H1 (cell line): ENCODE measurements at regions not wholly inside any gene's neighbourhood (a gene's known extent, or its start where the extent isn't known, plus 50 kb on each side); places are given as distances from the start of the nearest gene placed in this dataset.

Experiments
- CTCF ChIA-PET: fragments of 300-600 bp; sonication (Branson Sonifier 250); formaldehyde crosslinking; loops from one replicate; lab custom pipeline; 2021; ENCODE audit not compliant: partially characterized antibody; lab: Charles Lee
- POLR2A ChIA-PET: fragments of 300-600 bp; sonication (Branson Sonifier 250); formaldehyde crosslinking; loops from one replicate; lab custom pipeline; 2021; ENCODE audit warnings: inconsistent platforms; ENCODE audit not compliant: partially characterized antibody; lab: Charles Lee
- DNase-seq, 2 experiments: peaks; one replicate each; pipeline versions ENCODE4 v3.0.0 to v3.0.0-alpha.2; 2010 to 2022; ENCODE audit warnings: low spot score in 2 of 2, low read depth in 1 of 2, mixed read lengths in 1 of 2
- FAIRE-seq: peaks from 2 replicates; lab custom pipeline; 2011; peaks lifted over from hg19 to GRCh38; lab: Jason Lieb, UNC
- H2AFZ ChIP-seq: 2 replicates; pipeline ENCODE4 v1.8.1; 2012; ENCODE audit warnings: low read length, inconsistent platforms
- H2AK5ac ChIP-seq: 2 replicates; pipeline ENCODE4 v1.6.1; 2013; ENCODE audit warnings: low read depth, low read length
- H2BK120ac ChIP-seq: replicated peaks from 2 replicates; pipeline ENCODE3; 2013; ENCODE audit warnings: low read depth, low read length, inconsistent platforms
- H2BK12ac ChIP-seq: 2 replicates; pipeline ENCODE4 v1.6.1; 2013; ENCODE audit warnings: low read depth, low read length
- H2BK15ac ChIP-seq: 2 replicates; pipeline ENCODE4 v1.6.1; 2013; ENCODE audit warnings: low read length
- H2BK20ac ChIP-seq: 2 replicates; pipeline ENCODE4 v1.6.1; 2013; ENCODE audit warnings: low read length
- H2BK5ac ChIP-seq: 2 replicates; pipeline ENCODE4 v1.6.1; 2013; ENCODE audit warnings: low read depth, low read length
- H3K14ac ChIP-seq: 2 replicates; pipeline ENCODE4 v1.6.1; 2013; ENCODE audit warnings: inconsistent platforms; ENCODE audit not compliant: insufficient read length
- H3K18ac ChIP-seq: 2 replicates; pipeline ENCODE4 v1.6.1; 2013; ENCODE audit warnings: low read length; ENCODE audit errors: extremely low read depth
- H3K23ac ChIP-seq: 2 replicates; pipeline ENCODE4 v1.6.1; 2013; ENCODE audit warnings: inconsistent platforms; ENCODE audit not compliant: insufficient read length
- H3K23me2 ChIP-seq: 2 replicates; pipeline ENCODE4 v1.6.1; 2013; ENCODE audit warnings: low read depth, low read length
- H3K27ac ChIP-seq: 2 replicates; pipeline ENCODE4 v1.6.1; 2011; ENCODE audit warnings: low read depth, low read length, inconsistent platforms
- H3K27me3 ChIP-seq, 4 experiments: replicated peaks in 1 of 4; 1 replicate in 1 of 4; 2 replicates in 3 of 4; pipeline versions ENCODE4 v1.6.1 to v1.8.1; 2011 to 2013; ENCODE audit warnings: low read length in 3 of 4, mild to moderate bottlenecking in 3 of 4, inconsistent platforms in 2 of 4, mixed read lengths in 2 of 4, moderate library complexity in 1 of 4; ENCODE audit not compliant: control insufficient read depth in 3 of 4, insufficient read depth in 3 of 4; ENCODE audit errors: extremely low read depth in 1 of 4
- H3K36me3 ChIP-seq, 4 experiments: 2 replicates each; pipeline versions ENCODE4 v1.6.1 to v1.8.1; 2011 to 2013; ENCODE audit warnings: mild to moderate bottlenecking in 4 of 4, low read length in 3 of 4, moderate library complexity in 2 of 4, control low read depth in 1 of 4, inconsistent platforms in 1 of 4; ENCODE audit not compliant: insufficient read depth in 4 of 4, control insufficient read depth in 2 of 4
- H3K4ac ChIP-seq: replicated peaks from 2 replicates; pipeline ENCODE3; 2013; ENCODE audit warnings: low read length, low read depth, mixed read lengths, inconsistent platforms; ENCODE audit not compliant: insufficient read length
- H3K4me1 ChIP-seq, 4 experiments: replicated peaks in 1 of 4; 1 replicate in 1 of 4; 2 replicates in 3 of 4; pipeline versions ENCODE4 v1.6.1 to v1.8.1; 2011 to 2013; ENCODE audit warnings: low read length in 3 of 4, inconsistent platforms in 2 of 4, mixed read lengths in 1 of 4; ENCODE audit not compliant: insufficient read depth in 4 of 4, control insufficient read depth in 3 of 4
- H3K4me2 ChIP-seq, 2 experiments: 2 replicates each; pipeline versions ENCODE4 v1.6.1 to v1.8.1; 2011 to 2013; ENCODE audit warnings: low read depth in 2 of 2, low read length in 2 of 2, control low read depth in 1 of 2, inconsistent platforms in 1 of 2, mild to moderate bottlenecking in 1 of 2; ENCODE audit not compliant: insufficient read depth in 1 of 2
- H3K4me3 ChIP-seq, 4 experiments: fragments of 200-600, 300-600 bp in 1 of 4; sonication (generic), shearing (Covaris generic), sonication (Bioruptor Twin) in 1 of 4; 2 replicates each; pipeline versions ENCODE4 v1.5.1 to v1.8.1; 2011 to 2016; ENCODE audit warnings: low read length in 4 of 4, low read depth in 3 of 4, control low read depth in 2 of 4, inconsistent platforms in 2 of 4, mild to moderate bottlenecking in 2 of 4, mixed read lengths in 1 of 4, moderate library complexity in 1 of 4; ENCODE audit not compliant: insufficient read depth in 2 of 4; ENCODE audit errors: extremely low read depth in 1 of 4
- H3K56ac ChIP-seq: replicated peaks from 2 replicates; pipeline ENCODE3; 2013; ENCODE audit warnings: low read depth, mild to moderate bottlenecking, mixed read lengths, low read length, inconsistent platforms; ENCODE audit not compliant: insufficient read length
- H3K79me1 ChIP-seq: 2 replicates; pipeline ENCODE4 v1.6.1; 2013; ENCODE audit warnings: low read depth, low read length, control low read depth
- H3K79me2 ChIP-seq, 2 experiments: 2 replicates each; pipeline versions ENCODE4 v1.6.1 to v1.8.1; 2012 to 2013; ENCODE audit warnings: low read length in 2 of 2, mild to moderate bottlenecking in 2 of 2, inconsistent platforms in 1 of 2; ENCODE audit not compliant: insufficient read depth in 2 of 2, control insufficient read depth in 1 of 2
- H3K9ac ChIP-seq, 4 experiments: replicated peaks in 1 of 4; 1 replicate in 1 of 4; 2 replicates in 3 of 4; pipeline versions ENCODE4 v1.6.1 to v1.8.1; 2011 to 2013; ENCODE audit warnings: low read depth in 3 of 4, low read length in 3 of 4, control low read depth in 2 of 4, mild to moderate bottlenecking in 2 of 4, moderate library complexity in 2 of 4, inconsistent platforms in 1 of 4; ENCODE audit errors: extremely low read depth in 1 of 4
- H3K9me3 ChIP-seq, 2 experiments: 2 replicates each; pipeline versions ENCODE4 v1.6.1 to v1.8.1; 2012 to 2013; ENCODE audit warnings: mild to moderate bottlenecking in 2 of 2, moderate library complexity in 2 of 2, control low read depth in 1 of 2, inconsistent platforms in 1 of 2, low read depth in 1 of 2, low read length in 1 of 2, mixed read lengths in 1 of 2; ENCODE audit not compliant: insufficient read depth in 2 of 2
- H4K20me1 ChIP-seq, 2 experiments: replicated peaks in 1 of 2; 2 replicates each; pipeline versions ENCODE3 to v1.8.1; 2011 to 2013; ENCODE audit warnings: inconsistent platforms in 2 of 2, low read length in 2 of 2, mild to moderate bottlenecking in 1 of 2; ENCODE audit not compliant: insufficient read depth in 2 of 2, control insufficient read depth in 1 of 2
- H4K5ac ChIP-seq: 2 replicates; pipeline ENCODE4 v1.6.1; 2013; ENCODE audit warnings: low read length, low read depth, mixed read lengths, inconsistent platforms; ENCODE audit not compliant: insufficient read length
- H4K8ac ChIP-seq: 2 replicates; pipeline ENCODE4 v1.8.0; 2013; ENCODE audit warnings: mild to moderate bottlenecking, moderate library complexity, low read length, inconsistent platforms; ENCODE audit not compliant: insufficient read depth; ENCODE audit errors: extremely low read depth
- H4K91ac ChIP-seq: replicated peaks from 2 replicates; pipeline ENCODE3; 2013; ENCODE audit warnings: low read length, mixed read lengths, inconsistent platforms; ENCODE audit not compliant: insufficient read length
- BRCA1 ChIP-seq: IDR thresholded peaks from 2 replicates; pipeline ENCODE4 v1.6.1; 2012; ENCODE audit warnings: low read depth, low read length, improper control_type of control experiment
- GABPA ChIP-seq: IDR thresholded peaks from 2 replicates; pipeline ENCODE4 v1.6.1; 2011; ENCODE audit warnings: mild to moderate bottlenecking, low read length, moderate library complexity, borderline replicate concordance; ENCODE audit not compliant: insufficient read depth
- WGBS, 2 experiments: shearing (Covaris generic) in 1 of 2; methylation state at CpG; one replicate each; pipeline versions ENCODE4 v1.1.6 to v1.1.7; 2013 to 2015; ENCODE audit warnings: low lambda C conversion rate in 2 of 2, mixed read lengths in 2 of 2, inconsistent platforms in 1 of 2, low coverage in 1 of 2, missing lambda C conversion rate in 1 of 2; ENCODE audit not compliant: insufficient replicate concordance in 2 of 2, insufficient coverage in 1 of 2, insufficient read length in 1 of 2; ENCODE audit errors: extremely low coverage in 1 of 2, missing lambda C conversion rate in 1 of 2; 5-methylcytosine and 5-hydroxymethylcytosine counted together

DNA sequence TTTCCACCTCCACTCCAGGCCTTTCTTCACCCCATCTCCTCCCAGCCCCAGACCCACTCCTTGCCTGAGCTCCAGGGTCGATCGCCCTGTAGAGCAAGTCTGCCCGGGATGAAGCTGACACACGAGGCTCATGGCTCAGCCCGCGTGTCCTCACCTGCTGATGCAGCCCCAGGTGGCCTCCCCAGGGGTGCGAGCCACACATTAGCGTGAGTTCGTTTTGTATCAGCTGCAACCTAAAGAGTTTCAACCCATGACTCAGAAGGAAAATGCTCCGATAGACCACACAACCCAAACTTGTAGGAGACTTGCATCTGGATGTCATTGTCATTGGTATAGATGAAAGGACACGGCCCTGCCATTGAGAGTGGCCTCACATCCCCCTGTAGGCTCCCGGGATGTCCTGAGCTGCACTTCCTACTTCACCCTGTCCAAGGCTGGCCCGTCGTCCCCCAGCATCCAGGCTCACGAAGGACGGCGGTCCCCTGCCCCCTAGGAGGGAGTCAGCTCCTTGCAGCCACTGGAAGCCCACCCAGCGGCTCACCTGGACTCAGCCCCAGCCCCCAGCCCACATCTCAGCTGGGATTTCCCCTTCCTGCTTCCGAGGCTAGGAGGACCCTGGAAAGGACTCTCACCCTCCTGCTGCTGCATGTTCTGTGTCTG, 97.7 kb downstream of the HTR5A start:
- H3K27me3 ChIP-seq, result no peaks in the 10 kb centered on the region
- no peaks in the 10 kb centered on the region; a peak in 1 of 4 replicates for H3K9me3 ChIP-seq
- no peaks in the 10 kb centered on the region for H3K79me2 ChIP-seq
- H3K4ac ChIP-seq, result no peak overlapping the region
- CTCF ChIA-PET, result interaction anchor here (0.8 to 6.5 kb wide), 3 partner anchors 22 to 177 kb away, joined by 3 to 22 read pairs (median 4); no protein-coding TSS in a partner anchor
- H4K5ac ChIP-seq, result no peak overlapping the region
- no peak overlapping the region for H3K4me2 ChIP-seq
- no peaks in the 10 kb centered on the region for H3K23me2 ChIP-seq
- H4K91ac ChIP-seq, result no peak overlapping the region
- H2BK15ac ChIP-seq, result no peak overlapping the region
- H3K27ac ChIP-seq, result no peak overlapping the region
- no peak overlapping the region for H2AFZ ChIP-seq
- 83% methylated on average over 19 of the region's 19 CpGs; no CpG with 5 or more reads in 1 of the 2 experiments for WGBS, 2 experiments
- no peaks in the 10 kb centered on the region; a peak in 1 of 7 replicates for H3K4me1 ChIP-seq
- no peak overlapping the region for H2AK5ac ChIP-seq
- H3K79me1 ChIP-seq, result no peaks in the 10 kb centered on the region
- TF ChIP-seq GABPA, result no peak
- TF ChIP-seq BRCA1, result no peak
- no peak overlapping the region for H3K56ac ChIP-seq
- no peak overlapping the region for H3K9ac ChIP-seq
- H3K4me3 ChIP-seq, result no peak overlapping the region
- H3K36me3 ChIP-seq, result no peaks in the 10 kb centered on the region
- H3K23ac ChIP-seq, result no peak overlapping the region
- H3K14ac ChIP-seq, result no peak overlapping the region
- H2BK5ac ChIP-seq, result no peak overlapping the region
- FAIRE-seq (no peak), DNase-seq (no peak)
- POLR2A ChIA-PET, result no interaction called here
- H2BK12ac ChIP-seq, result no peak overlapping the region
- H4K8ac ChIP-seq, result no peak overlapping the region
- H4K20me1 ChIP-seq, result no peaks in the 10 kb centered on the region
- no peak overlapping the region for H2BK120ac ChIP-seq
- H3K18ac ChIP-seq, result no peak overlapping the region; the same call in 1 of the 2 replicates
- H2BK20ac ChIP-seq, result no peak overlapping the region
